Neural cell (in vitro differentiated cells): ENCODE measurements at regions not wholly inside any gene's neighbourhood (a gene's known extent, or its start where the extent isn't known, plus 50 kb on each side); places are given as distances from the start of the nearest gene placed in this dataset.
"Not testable (repeated sequence)": the region's sequence is repeated elsewhere in the genome, so short reads cannot be mapped to it uniquely, and the experiment has no call there.

Experiments
- EP300 ChIP-seq: fragments of 450-650 bp; conservative IDR thresholded peaks from 2 replicates; pipeline ENCODE4 v1.6.1; 2014; ENCODE audit warnings: antibody characterized with exemption, mild to moderate bottlenecking, moderate library complexity; ENCODE audit not compliant: poor library complexity, severe bottlenecking
- EZH2 ChIP-seq: fragments of 200-600, 300-800 bp; shearing (Covaris generic), sonication (generic); IDR thresholded peaks from 2 replicates; pipeline ENCODE4 v1.6.1; 2014; ENCODE audit warnings: antibody characterized with exemption, low read length, borderline replicate concordance, mild to moderate bottlenecking; ENCODE audit not compliant: insufficient read depth, poor library complexity, severe bottlenecking
- TAF1 ChIP-seq: IDR thresholded peaks from 2 replicates; pipeline ENCODE4 v1.6.1; 2012; ENCODE audit warnings: low read depth
- TF ChIP-seq, protein P1 (sequence below): fragments of 450-650 bp; IDR thresholded peaks from 2 replicates; pipeline ENCODE4 v1.5.1; 2014; ENCODE audit warnings: antibody characterized with exemption, mild to moderate bottlenecking, moderate library complexity; ENCODE audit not compliant: poor library complexity, severe bottlenecking

DNA sequence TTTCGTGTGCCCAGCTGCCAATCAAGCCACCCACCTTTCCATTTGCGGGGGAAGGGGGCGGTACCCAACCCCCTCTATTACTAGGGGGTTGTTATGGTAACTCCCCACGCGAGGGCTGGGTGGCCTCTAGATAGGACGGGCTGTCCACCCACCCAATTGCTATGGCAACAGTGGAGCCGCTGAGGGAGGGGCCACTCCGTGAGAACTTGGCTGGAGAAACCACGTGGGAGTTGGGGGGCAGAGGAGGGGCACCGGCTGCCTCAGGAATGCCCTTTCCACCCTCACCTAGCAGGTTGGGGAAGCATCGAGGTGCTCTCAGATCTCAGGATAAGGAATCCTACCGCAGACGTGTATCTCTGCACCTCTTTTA is 220.0 kb upstream of the NOTCH2NLA start:
- TF ChIP-seq, protein P1, sequence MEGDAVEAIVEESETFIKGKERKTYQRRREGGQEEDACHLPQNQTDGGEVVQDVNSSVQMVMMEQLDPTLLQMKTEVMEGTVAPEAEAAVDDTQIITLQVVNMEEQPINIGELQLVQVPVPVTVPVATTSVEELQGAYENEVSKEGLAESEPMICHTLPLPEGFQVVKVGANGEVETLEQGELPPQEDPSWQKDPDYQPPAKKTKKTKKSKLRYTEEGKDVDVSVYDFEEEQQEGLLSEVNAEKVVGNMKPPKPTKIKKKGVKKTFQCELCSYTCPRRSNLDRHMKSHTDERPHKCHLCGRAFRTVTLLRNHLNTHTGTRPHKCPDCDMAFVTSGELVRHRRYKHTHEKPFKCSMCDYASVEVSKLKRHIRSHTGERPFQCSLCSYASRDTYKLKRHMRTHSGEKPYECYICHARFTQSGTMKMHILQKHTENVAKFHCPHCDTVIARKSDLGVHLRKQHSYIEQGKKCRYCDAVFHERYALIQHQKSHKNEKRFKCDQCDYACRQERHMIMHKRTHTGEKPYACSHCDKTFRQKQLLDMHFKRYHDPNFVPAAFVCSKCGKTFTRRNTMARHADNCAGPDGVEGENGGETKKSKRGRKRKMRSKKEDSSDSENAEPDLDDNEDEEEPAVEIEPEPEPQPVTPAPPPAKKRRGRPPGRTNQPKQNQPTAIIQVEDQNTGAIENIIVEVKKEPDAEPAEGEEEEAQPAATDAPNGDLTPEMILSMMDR = not testable (repeated sequence)
- TF ChIP-seq EZH2, TAF1, EP300: not testable (repeated sequence)
